NCI-H2171 (cell line): ENCODE measurements at regions not wholly inside any gene's neighbourhood (a gene's known extent, or its start where the extent isn't known, plus 50 kb on each side); places are given as distances from the start of the nearest gene placed in this dataset.
"Not testable (repeated sequence)": the region's sequence is repeated elsewhere in the genome, so short reads cannot be mapped to it uniquely, and the experiment has no call there.

ENCODE experiments used
- DNase-seq: peaks from one replicate; lab custom pipeline; 2025; lab: John Stamatoyannopoulos, UW

GRCh38 chr21:24514081-24514733 lies 1093.1 kb downstream of the MRPL39 start:
- DNase-seq, result peak; percentile 3

- no peak for DNase-seq
These were observed 1098.2 kb downstream of the MRPL39 start for GRCh38 chr21:24509131-24509530.

DNA sequence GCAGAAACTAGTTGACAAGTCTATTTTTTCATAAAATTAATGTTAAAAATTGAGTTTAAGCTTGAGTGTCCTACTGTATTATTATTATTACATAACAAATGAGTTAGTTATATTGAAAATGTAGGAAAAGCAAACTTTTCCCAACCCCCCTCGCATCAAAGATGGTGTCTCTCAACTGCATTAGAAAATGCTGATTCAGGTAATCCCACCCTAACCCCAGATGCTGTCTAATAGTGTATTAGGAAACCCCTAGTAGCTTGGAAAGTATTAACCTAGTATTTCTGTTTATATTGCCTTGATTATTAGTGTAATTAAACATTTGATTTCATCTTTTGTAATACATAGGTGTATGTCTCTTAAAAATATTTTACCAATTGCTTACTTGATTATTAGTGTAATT lies 1120.3 kb downstream of the MRPL39 start:
- DNase-seq, result no peak

DNA sequence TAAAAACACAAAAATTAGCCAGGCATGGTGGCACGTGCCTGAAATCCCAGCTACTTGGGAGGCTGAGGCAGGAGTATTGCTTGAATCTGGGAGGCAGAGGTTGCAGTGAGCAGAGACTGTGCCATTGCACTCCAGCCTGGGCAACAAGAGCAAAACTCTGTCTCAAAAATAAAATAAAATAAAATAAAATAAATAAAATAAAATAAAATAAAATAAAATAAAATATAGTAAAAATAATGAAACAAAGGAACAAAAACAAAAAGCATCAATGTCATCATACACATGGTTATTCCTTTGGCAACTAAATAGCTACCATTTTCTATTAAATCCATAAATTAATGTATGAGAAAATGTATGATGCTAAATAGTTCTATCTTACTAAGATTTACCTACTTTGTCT lies 1123.9 kb downstream of the MRPL39 start:
- not testable (repeated sequence) for DNase-seq

GRCh38 chr21:24470852-24471251 lies 1136.4 kb downstream of the MRPL39 start:
- no peak for DNase-seq

- no peak for DNase-seq
These were observed 1150.9 kb downstream of the MRPL39 start for GRCh38 chr21:24456358-24456757.

- DNase-seq, result no peak
These were observed 1157.2 kb downstream of the MRPL39 start for GRCh38 chr21:24450119-24450518.

- no peak for DNase-seq
These were observed 1161.8 kb downstream of the MRPL39 start for GRCh38 chr21:24445517-24445916.

GRCh38 chr21:24444736-24445135 lies 1162.5 kb downstream of the MRPL39 start:
- no peak for DNase-seq

DNA sequence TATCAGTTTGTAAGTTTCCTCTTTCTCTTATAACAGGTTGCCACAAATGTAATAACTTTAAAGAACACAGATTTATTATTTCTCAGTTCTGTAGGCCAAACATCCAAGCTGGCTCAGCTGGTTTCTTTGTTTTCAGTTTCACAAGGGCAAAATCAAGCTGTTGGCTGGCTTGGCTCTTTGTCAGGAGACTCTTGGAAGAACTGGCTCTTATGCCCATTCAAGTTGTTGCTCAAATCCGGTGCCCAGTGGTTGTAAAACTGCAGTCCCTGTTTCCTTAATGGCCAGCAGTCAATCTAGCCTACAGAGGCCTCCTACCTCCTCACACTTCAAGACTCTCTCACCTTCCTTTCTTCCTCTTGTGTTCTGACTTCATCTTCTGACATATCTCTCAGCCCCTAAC lies 1171.0 kb downstream of the MRPL39 start:
- no peak for DNase-seq

GRCh38 chr21:24428591-24429199 lies 1178.6 kb downstream of the MRPL39 start:
- no peak for DNase-seq

GRCh38 chr21:24424776-24425175 lies 1182.5 kb downstream of the MRPL39 start:
- DNase-seq, result no peak

- no peak for DNase-seq
These were observed 1183.7 kb downstream of the MRPL39 start for GRCh38 chr21:24423546-24423945.

DNA sequence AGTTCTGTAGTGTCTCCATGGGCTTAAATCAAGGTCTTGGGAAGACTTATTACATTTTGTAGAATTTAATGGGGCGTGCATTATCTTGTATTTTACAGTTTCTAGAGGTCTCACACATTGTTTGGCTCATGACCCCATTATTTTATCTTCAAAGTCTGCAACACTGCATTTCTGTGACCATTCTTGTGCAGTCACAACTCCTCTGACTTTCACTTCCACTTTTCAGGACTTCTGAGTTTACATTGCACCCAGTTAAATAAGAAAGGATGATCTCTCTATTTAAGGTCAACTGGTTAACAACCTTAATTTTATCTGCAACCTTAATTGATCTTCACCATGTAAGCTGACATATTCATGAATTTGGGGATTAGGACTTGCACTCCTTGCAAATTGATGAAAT lies 1186.6 kb downstream of the MRPL39 start:
- DNase-seq, result no peak

DNA sequence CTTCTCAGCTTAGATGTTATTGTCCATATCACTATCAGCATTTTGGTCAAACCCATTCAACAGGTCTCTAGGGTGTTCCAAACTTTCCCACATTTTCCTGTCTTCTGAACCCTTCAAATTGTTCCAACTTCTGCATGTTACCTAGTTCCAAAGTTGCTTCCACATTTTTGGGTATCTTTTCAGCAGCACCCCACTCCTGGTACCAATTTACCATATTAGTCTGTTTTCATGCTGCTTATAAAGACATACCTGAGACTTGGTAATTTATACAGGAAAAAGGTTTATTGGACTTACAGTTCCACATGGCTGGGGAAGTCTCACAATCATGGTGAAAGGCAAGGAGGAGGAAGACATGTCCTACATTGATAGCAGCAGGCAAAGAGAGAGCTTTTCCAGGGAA lies 1187.6 kb downstream of the MRPL39 start:
- not testable (repeated sequence) for DNase-seq

GRCh38 chr21:24418671-24419070 lies 1188.6 kb downstream of the MRPL39 start:
- DNase-seq, result no peak

DNA sequence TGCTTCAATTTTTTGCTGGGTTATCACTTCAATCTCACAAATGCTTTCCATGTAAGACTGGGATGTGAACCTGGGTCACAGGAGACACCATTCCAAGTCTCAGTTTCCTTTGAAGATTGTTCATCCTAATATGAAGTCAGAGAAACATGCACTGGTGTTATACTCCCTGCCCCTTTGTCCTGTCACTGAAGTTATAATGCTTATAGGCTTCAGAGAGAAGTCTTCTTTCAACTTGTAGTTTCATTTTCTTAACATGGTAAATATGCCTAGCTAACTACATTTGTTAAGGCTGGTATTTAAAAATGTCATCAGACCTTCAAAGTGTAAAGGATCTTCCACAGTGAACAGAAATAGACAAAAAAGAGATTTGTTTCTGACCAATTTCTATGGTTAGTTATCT lies 1195.9 kb downstream of the MRPL39 start:
- no peak for DNase-seq

DNA sequence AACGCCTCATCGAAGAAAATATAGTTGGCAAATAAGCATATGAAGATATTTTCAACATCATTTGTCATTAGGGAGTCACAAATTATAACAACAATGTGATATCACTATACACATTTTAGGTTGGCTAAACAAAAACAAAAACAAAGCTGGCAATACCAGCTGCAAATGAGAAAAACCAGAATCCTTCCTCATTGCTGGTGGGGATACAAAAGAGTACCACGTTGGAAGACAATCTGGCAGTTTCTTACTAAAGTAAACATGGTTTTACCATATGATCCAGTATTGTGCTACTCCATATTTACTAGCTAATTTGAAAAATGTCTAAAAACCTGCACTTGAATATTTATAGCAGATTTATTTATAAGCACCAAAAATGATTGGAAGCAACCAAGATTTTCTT lies 1204.1 kb downstream of the MRPL39 start:
- no peak for DNase-seq

GRCh38 chr21:24395320-24395923 lies 1211.9 kb downstream of the MRPL39 start:
- no peak for DNase-seq

DNA sequence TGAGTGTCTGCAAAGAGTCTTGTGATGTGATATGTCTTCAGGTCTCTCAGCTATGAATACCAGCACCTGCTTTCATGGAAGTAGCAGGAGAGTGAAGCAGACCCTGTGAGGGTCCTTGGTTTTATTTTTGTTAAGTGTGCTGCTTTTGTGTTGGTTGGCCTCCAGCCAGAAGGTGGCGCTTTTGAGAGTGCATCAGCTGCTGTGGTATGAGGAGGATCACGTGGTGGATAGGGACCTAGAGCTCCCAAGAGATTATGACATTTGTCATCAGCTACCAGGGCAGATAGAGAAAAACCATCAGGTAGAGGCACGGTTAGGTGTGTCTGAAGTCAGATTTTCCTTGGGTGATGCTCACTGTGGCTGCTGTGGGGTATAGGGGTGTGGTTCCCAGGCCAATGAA lies 1232.1 kb downstream of the MRPL39 start:
- DNase-seq, result no peak

DNA sequence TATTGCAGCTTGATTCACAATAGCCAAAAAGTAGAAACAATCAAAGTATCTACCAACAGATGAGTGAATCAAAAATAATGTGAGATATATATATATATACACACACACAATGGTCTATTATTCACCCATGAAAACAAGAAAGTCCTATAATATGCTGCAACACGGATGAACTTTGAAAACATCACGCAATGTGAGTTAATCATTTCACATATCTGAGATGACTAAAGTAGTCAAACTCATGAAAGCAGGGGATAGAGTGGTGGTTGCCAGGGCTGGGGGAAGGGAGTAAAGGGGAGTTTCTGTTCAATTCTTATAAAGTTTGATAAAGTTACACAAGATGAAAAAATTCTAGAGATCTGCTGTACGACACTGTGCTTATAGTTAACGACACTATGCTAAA lies 1234.8 kb downstream of the MRPL39 start:
- no peak for DNase-seq

DNA sequence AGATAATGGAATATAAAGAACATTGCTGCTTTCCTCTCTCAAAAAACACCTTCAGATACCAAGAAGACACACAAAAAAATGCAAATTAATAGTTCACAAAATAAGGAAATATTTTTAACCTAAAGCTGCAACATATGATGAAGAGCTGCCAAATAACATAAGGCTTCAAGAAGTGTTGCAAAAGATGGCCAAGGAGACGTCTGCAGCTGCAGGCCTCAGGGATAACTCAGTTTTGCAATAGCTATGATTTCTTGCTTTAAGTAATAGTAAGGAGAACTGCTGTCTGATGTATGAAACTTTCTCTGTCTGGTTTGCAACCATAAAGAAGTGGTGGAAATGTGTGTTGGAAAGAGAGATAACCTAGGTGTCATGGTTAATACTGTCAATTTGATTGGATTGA lies 1237.5 kb downstream of the MRPL39 start:
- DNase-seq, result no peak

DNA sequence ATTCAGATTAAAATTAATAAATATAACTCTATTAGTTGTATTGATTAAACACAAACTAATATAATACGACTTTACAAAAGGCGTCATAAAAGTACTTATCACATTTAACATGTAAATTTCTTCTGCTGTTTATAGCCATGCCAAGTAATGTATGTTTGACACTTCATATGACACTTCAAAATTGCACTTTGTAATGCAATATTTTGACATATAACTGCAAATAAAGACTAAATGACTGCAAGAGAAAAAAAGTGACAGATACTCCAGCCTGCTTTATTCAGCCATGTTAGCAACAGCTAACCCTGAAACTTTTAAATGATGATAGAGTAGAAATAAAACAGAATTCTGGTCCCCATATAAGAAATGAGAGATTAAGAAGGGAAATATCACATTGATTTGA lies 1238.0 kb downstream of the MRPL39 start:
- DNase-seq, result no peak

GRCh38 chr21:24367936-24368335 lies 1239.3 kb downstream of the MRPL39 start:
- DNase-seq, result no peak
